Prostate gland (tissue), 2 donors: ENCODE measurements at regions not wholly inside any gene's neighbourhood (a gene's known extent, or its start where the extent isn't known, plus 50 kb on each side); places are given as distances from the start of the nearest gene placed in this dataset.

Experiments
- POLR2A ChIP-seq: fragments of 450-650 bp; IDR thresholded peaks from one replicate; pipeline ENCODE4 v1.6.1; 2016; ENCODE audit warnings: antibody characterized with exemption, mild to moderate bottlenecking
- POLR2AphosphoS5 ChIP-seq: sonication (generic); formaldehyde crosslinking; IDR thresholded peaks from one replicate; pipeline ENCODE4 v1.6.1; 2017; ENCODE audit warnings: antibody characterized with exemption
- TF ChIP-seq, protein P1 (sequence below), 4 experiments: fragments of 200-600 bp in 2 of 4; fragments of 450-650 bp in 2 of 4; sonication (generic) in 2 of 4; IDR thresholded peaks; 1 replicate in 3 of 4; 2 replicates in 1 of 4; pipeline ENCODE4 v1.5.1; 2016 to 2019; ENCODE audit warnings: antibody characterized with exemption in 4 of 4, mild to moderate bottlenecking in 2 of 4, moderate library complexity in 2 of 4

DNA sequence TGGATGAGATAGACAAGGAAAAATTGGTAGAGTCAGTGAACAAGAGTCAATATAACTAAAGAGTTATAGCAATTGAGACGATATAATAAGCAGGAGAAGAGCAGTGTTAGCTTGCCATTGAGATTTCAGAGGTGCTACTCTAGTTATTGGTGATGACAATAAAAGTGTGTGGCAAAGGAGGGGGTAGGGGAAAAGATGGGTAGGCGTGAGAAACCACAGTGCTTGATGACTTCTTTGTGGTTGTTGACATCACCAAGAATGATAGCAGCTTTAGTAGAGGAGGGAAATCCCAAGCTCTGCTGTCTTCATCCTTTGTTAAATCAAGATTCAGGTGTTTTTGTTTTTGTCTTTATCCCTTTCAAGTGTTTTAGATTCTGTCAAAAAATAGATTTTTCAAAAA, 179.9 kb upstream of the PPP3CA start:
- TF ChIP-seq, protein P1, sequence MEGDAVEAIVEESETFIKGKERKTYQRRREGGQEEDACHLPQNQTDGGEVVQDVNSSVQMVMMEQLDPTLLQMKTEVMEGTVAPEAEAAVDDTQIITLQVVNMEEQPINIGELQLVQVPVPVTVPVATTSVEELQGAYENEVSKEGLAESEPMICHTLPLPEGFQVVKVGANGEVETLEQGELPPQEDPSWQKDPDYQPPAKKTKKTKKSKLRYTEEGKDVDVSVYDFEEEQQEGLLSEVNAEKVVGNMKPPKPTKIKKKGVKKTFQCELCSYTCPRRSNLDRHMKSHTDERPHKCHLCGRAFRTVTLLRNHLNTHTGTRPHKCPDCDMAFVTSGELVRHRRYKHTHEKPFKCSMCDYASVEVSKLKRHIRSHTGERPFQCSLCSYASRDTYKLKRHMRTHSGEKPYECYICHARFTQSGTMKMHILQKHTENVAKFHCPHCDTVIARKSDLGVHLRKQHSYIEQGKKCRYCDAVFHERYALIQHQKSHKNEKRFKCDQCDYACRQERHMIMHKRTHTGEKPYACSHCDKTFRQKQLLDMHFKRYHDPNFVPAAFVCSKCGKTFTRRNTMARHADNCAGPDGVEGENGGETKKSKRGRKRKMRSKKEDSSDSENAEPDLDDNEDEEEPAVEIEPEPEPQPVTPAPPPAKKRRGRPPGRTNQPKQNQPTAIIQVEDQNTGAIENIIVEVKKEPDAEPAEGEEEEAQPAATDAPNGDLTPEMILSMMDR (IDR thresholded peaks at IDR 0.05): no peak
- TF ChIP-seq POLR2A: no peak
- TF ChIP-seq POLR2AphosphoS5: no peak
